H9 (cell line): ENCODE measurements at regions not wholly inside any gene's neighbourhood (a gene's known extent, or its start where the extent isn't known, plus 50 kb on each side); places are given as distances from the start of the nearest gene placed in this dataset.

Experiments used
- DNase-seq: peaks from one replicate; pipeline ENCODE4 v3.0.0-alpha.2; 2017
- H2AFZ ChIP-seq: one replicate; pipeline ENCODE4 v1.6.1; 2013; ENCODE audit warnings: mild to moderate bottlenecking, low read length, control low read depth, moderate library complexity
- H2AK5ac ChIP-seq: 2 replicates; pipeline ENCODE4 v1.6.1; 2013; ENCODE audit warnings: low read length, control low read depth, mixed read lengths; ENCODE audit not compliant: insufficient read length
- H2BK120ac ChIP-seq: one replicate; pipeline ENCODE4 v1.6.1; 2013; ENCODE audit warnings: low read depth, mild to moderate bottlenecking, low read length, control low read depth, inconsistent platforms; ENCODE audit not compliant: poor library complexity, severe bottlenecking
- H2BK12ac ChIP-seq: 2 replicates; pipeline ENCODE4 v1.6.1; 2013; ENCODE audit warnings: low read length, control low read depth, mixed read lengths, low read depth; ENCODE audit not compliant: insufficient read length
- H2BK15ac ChIP-seq: 2 replicates; pipeline ENCODE4 v1.6.1; 2013; ENCODE audit warnings: low read depth, low read length, control low read depth
- H2BK20ac ChIP-seq: one replicate; pipeline ENCODE4 v1.6.1; 2013; ENCODE audit warnings: low read depth, mild to moderate bottlenecking, low read length, control low read depth, inconsistent platforms; ENCODE audit not compliant: poor library complexity, severe bottlenecking
- H2BK5ac ChIP-seq: 2 replicates; pipeline ENCODE4 v1.6.1; 2013; ENCODE audit warnings: low read length, control low read depth, mixed read lengths; ENCODE audit not compliant: insufficient read length
- H3K14ac ChIP-seq: 2 replicates; pipeline ENCODE4 v1.6.1; 2013; ENCODE audit warnings: low read length, control low read depth; ENCODE audit not compliant: insufficient read depth
- H3K18ac ChIP-seq: 2 replicates; pipeline ENCODE4 v1.6.1; 2013; ENCODE audit warnings: low read depth, mild to moderate bottlenecking, mixed read lengths, low read length, control low read depth; ENCODE audit not compliant: insufficient read length
- H3K23ac ChIP-seq: 2 replicates; pipeline ENCODE4 v1.6.1; 2013; ENCODE audit warnings: low read length, control low read depth, mixed read lengths, low read depth; ENCODE audit not compliant: insufficient read length
- H3K23me2 ChIP-seq: 2 replicates; pipeline ENCODE4 v1.6.1; 2013; ENCODE audit warnings: low read depth, mild to moderate bottlenecking, mixed read lengths, low read length, control low read depth; ENCODE audit not compliant: insufficient read length, poor library complexity, severe bottlenecking
- H3K27ac ChIP-seq: 2 replicates; pipeline ENCODE4 v1.5.1; 2013; ENCODE audit warnings: low read length, control low read depth, mixed read lengths, low read depth; ENCODE audit not compliant: insufficient read length
- H3K27me3 ChIP-seq: 2 replicates; pipeline ENCODE4 v1.6.1; 2013; ENCODE audit warnings: low read length, control low read depth, inconsistent platforms; ENCODE audit not compliant: insufficient read depth
- H3K4ac ChIP-seq: 2 replicates; pipeline ENCODE4 v1.6.1; 2013; ENCODE audit warnings: low read depth, mild to moderate bottlenecking, control low read depth, inconsistent platforms, low read length, moderate library complexity
- H3K4me1 ChIP-seq: 2 replicates; pipeline ENCODE4 v1.6.1; 2013; ENCODE audit warnings: low read length, control low read depth, inconsistent platforms; ENCODE audit not compliant: insufficient read depth
- H3K4me2 ChIP-seq: 2 replicates; pipeline ENCODE4 v1.6.1; 2013; ENCODE audit warnings: low read length, control low read depth, mixed read lengths; ENCODE audit not compliant: insufficient read length, insufficient read depth
- H3K56ac ChIP-seq: 2 replicates; pipeline ENCODE4 v1.6.1; 2013; ENCODE audit warnings: low read depth, mild to moderate bottlenecking, mixed read lengths, low read length, control low read depth; ENCODE audit not compliant: insufficient read length
- H3K79me1 ChIP-seq: 2 replicates; pipeline ENCODE4 v1.6.1; 2013; ENCODE audit warnings: low read depth, mild to moderate bottlenecking, moderate library complexity, low read length, control low read depth, inconsistent platforms; ENCODE audit not compliant: insufficient read depth, poor library complexity, severe bottlenecking
- H3K79me2 ChIP-seq: 2 replicates; pipeline ENCODE4 v1.6.1; 2013; ENCODE audit warnings: low read length, control low read depth, inconsistent platforms; ENCODE audit not compliant: insufficient read depth
- H3K9ac ChIP-seq: 2 replicates; pipeline ENCODE4 v1.6.1; 2013; ENCODE audit warnings: low read length, control low read depth, mixed read lengths; ENCODE audit not compliant: insufficient read length; ENCODE audit errors: extremely low read depth
- H3K9me3 ChIP-seq: one replicate; pipeline ENCODE4 v1.6.1; 2013; ENCODE audit warnings: low read depth, low read length, inconsistent platforms; ENCODE audit not compliant: control insufficient read depth
- H3T11ph ChIP-seq: one replicate; pipeline ENCODE4 v1.6.1; 2013; ENCODE audit warnings: mild to moderate bottlenecking, low read length, control low read depth, inconsistent platforms
- H4K20me1 ChIP-seq: one replicate; pipeline ENCODE4 v1.6.1; 2013; ENCODE audit not compliant: control insufficient read depth, insufficient read length, insufficient read depth
- H4K5ac ChIP-seq: 2 replicates; pipeline ENCODE4 v1.6.1; 2013; ENCODE audit warnings: low read depth, mild to moderate bottlenecking, mixed read lengths, low read length, control low read depth; ENCODE audit not compliant: insufficient read length
- H4K8ac ChIP-seq: replicated peaks from 2 replicates; pipeline ENCODE4 v1.6.1; 2013; ENCODE audit warnings: low read length, control low read depth, mixed read lengths, low read depth; ENCODE audit not compliant: insufficient read length
- H4K91ac ChIP-seq: 2 replicates; pipeline ENCODE4 v1.6.1; 2013; ENCODE audit warnings: low read depth, mild to moderate bottlenecking, moderate library complexity, mixed read lengths, low read length, control low read depth; ENCODE audit not compliant: insufficient read length
- H3K27ac Mint-ChIP-seq, 3 experiments: 2 replicates in 2 of 3; 3 replicates in 1 of 3; pipeline ENCODE4 v1.8.0; 2020 to 2021; ENCODE audit warnings: mixed read lengths in 3 of 3, mild to moderate bottlenecking in 1 of 3, moderate library complexity in 1 of 3
- H3K27me3 Mint-ChIP-seq: 2 replicates; pipeline ENCODE4 v1.8.0; 2021; ENCODE audit warnings: low read depth, mild to moderate bottlenecking, moderate library complexity, mixed read lengths
- H3K36me3 Mint-ChIP-seq, 3 experiments: 2 replicates in 2 of 3; 3 replicates in 1 of 3; pipeline ENCODE4 v1.8.0; 2020 to 2021; ENCODE audit warnings: low read depth in 3 of 3, mixed read lengths in 3 of 3; ENCODE audit not compliant: insufficient read depth in 1 of 3
- H3K4me1 Mint-ChIP-seq, 2 experiments: 2 replicates each; pipeline ENCODE4 v1.8.0; 2020; ENCODE audit warnings: mixed read lengths in 2 of 2
- H3K4me3 Mint-ChIP-seq, 2 experiments: 2 replicates in 1 of 2; 3 replicates in 1 of 2; pipeline ENCODE4 v1.8.0; 2020 to 2021; ENCODE audit warnings: mild to moderate bottlenecking in 2 of 2, mixed read lengths in 2 of 2, moderate library complexity in 1 of 2
- H3K9me3 Mint-ChIP-seq, 2 experiments: 2 replicates in 1 of 2; 3 replicates in 1 of 2; pipeline ENCODE4 v1.8.0; 2020; ENCODE audit warnings: mild to moderate bottlenecking in 2 of 2, mixed read lengths in 2 of 2, moderate library complexity in 1 of 2
- WGBS: extraction: QIAGEN DNeasy Blood & Tissue Kit; methylation state at CpG from one replicate; pipeline ENCODE4 v1.1.7; 2013; ENCODE audit warnings: missing lambda C conversion rate, low lambda C conversion rate, mixed read lengths; ENCODE audit not compliant: insufficient read length; ENCODE audit errors: extremely low coverage; 5-methylcytosine and 5-hydroxymethylcytosine counted together
- TF ChIP-seq, protein P1 (sequence below): fragments of 200-600 bp; sonication (generic); conservative IDR thresholded peaks from 3 replicates; pipeline ENCODE4 v1.8.0; 2021; ENCODE audit warnings: antibody characterized with exemption, mild to moderate bottlenecking

DNA sequence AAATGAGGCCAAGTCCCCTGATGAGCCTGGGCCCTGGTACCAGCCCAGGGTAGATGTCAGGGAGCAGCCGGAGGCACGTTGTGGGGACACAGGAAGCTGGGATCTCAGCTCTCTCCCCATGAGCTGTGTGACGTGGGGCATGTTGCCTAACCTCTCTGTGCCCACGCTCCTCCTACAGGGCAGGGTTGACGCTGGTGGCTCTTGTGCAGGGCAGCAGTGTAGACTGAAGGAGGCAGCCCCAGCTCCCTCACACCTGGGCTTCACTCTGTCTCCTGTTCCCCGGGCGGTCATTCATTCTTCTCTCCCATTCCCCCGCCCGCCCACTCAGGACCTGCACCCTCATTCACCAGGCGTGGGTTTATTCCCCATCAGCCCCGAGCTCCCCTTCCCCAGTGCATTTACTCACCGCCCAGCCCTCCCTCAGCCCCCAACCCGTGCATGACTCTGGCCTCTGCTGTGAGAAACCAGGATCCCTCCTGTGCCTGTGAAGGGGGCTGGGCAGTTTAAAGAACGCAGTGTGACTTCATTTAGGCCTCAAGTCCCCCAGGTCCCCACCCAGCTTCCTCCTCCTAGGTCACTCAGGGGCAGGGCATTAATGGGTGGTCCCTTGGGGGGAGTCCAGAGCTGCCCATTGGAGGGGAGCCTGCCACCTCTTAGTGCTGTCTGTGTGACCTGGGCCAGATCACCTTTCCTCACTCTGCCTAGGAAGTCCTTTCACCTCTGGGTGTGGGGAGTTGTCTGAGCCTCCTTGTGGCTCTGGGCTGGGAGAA, 285.7 kb downstream of the PTPRU start:
- Histone ChIP-seq H3K9ac (no peak overlapping the region), H3T11ph (no peak overlapping the region), H3K4ac (no peak overlapping the region), H3K27ac (no peak overlapping the region), H3K14ac (no peak overlapping the region), H3K79me2 (no peaks in the 10 kb centered on the region), H3K27me3 (no peaks in the 10 kb centered on the region), H3K79me1 (no peaks in the 10 kb centered on the region), H3K4me1 (no peaks in the 10 kb centered on the region), H3K23me2 (no peaks in the 10 kb centered on the region), H3K18ac (no peak overlapping the region), H2AFZ (no peak overlapping the region), H2BK15ac (no peak overlapping the region), H3K4me2 (no peak overlapping the region), H3K9me3 (no peaks in the 10 kb centered on the region), H4K20me1 (no peaks in the 10 kb centered on the region), H4K91ac (no peak overlapping the region), H4K5ac (no peak overlapping the region), H4K8ac (no peak overlapping the region), H3K56ac (no peak overlapping the region), H2BK5ac (no peak overlapping the region), H3K23ac (no peak overlapping the region), H2BK12ac (no peak overlapping the region), H2BK20ac (no peak overlapping the region), H2BK120ac (no peak overlapping the region), H2AK5ac (no peak overlapping the region)
- no peak overlapping the region for H3K27ac Mint-ChIP-seq
- DNase-seq = peak; percentile 19
- no CpG with 5 or more reads among the region's 14 CpGs for WGBS
- H3K4me3 Mint-ChIP-seq = no peak overlapping the region
- TF ChIP-seq, protein P1, sequence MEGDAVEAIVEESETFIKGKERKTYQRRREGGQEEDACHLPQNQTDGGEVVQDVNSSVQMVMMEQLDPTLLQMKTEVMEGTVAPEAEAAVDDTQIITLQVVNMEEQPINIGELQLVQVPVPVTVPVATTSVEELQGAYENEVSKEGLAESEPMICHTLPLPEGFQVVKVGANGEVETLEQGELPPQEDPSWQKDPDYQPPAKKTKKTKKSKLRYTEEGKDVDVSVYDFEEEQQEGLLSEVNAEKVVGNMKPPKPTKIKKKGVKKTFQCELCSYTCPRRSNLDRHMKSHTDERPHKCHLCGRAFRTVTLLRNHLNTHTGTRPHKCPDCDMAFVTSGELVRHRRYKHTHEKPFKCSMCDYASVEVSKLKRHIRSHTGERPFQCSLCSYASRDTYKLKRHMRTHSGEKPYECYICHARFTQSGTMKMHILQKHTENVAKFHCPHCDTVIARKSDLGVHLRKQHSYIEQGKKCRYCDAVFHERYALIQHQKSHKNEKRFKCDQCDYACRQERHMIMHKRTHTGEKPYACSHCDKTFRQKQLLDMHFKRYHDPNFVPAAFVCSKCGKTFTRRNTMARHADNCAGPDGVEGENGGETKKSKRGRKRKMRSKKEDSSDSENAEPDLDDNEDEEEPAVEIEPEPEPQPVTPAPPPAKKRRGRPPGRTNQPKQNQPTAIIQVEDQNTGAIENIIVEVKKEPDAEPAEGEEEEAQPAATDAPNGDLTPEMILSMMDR = no peak
- H3K4me1 Mint-ChIP-seq = peaks cover 22 to 55% of the 10 kb centered on the region in 2 experiments
- no peaks in the 10 kb centered on the region for H3K36me3 Mint-ChIP-seq
- no peaks in the 10 kb centered on the region for H3K9me3 Mint-ChIP-seq
- H3K27me3 Mint-ChIP-seq = peaks cover 10% of the 10 kb centered on the region; the same call in 1 of the 2 replicates
